IMR-90 (cell line): ENCODE measurements at regions not wholly inside any gene's neighbourhood (a gene's known extent, or its start where the extent isn't known, plus 50 kb on each side); places are given as distances from the start of the nearest gene placed in this dataset.

ENCODE experiments used
- ATAC-seq: fragments of 200-7000 bp; cut with Tn5 transposase; 2 replicates; pipeline ENCODE4 v1.9.1; 2020; ENCODE audit warnings: low read depth, mild to moderate bottlenecking, moderate library complexity
- BruUV-seq: library from RNA; stranded (reverse); fragments of 400-500 nt; replicated peaks from 2 replicates; lab custom pipeline; 2021; lab: Mats Ljungman, UMichigan
- CTCF ChIA-PET: fragments of 300-600 bp; formaldehyde crosslinking; extraction: SDS; loops from one replicate; lab custom pipeline; 2021; ENCODE audit warnings: antibody characterized with exemption; lab: Yijun Ruan, JAX
- POLR2A ChIA-PET: fragments of 300-600 bp; sonication (Branson Sonifier 250); formaldehyde crosslinking; loops from one replicate; lab custom pipeline; 2022; ENCODE audit warnings: antibody characterized with exemption; ENCODE audit not compliant: unreplicated experiment; lab: Charles Lee
- DNase-seq: peaks from one replicate; pipeline ENCODE4 v3.0.0; 2013
- H2AFZ ChIP-seq: replicated peaks from 2 replicates; pipeline ENCODE3; 2013; ENCODE audit warnings: low read length, mild to moderate bottlenecking; ENCODE audit not compliant: poor library complexity
- H2AK5ac ChIP-seq: 2 replicates; pipeline ENCODE4 v1.6.1; 2013; ENCODE audit warnings: low read depth, low read length, inconsistent platforms
- H2AK9ac ChIP-seq: replicated peaks from 2 replicates; pipeline ENCODE3; 2013; ENCODE audit warnings: mild to moderate bottlenecking, low read depth, low read length, moderate library complexity; ENCODE audit not compliant: poor library complexity
- H2BK120ac ChIP-seq: 2 replicates; pipeline ENCODE4 v1.6.1; 2013; ENCODE audit warnings: low read depth, low read length, inconsistent platforms
- H2BK15ac ChIP-seq: 3 replicates; pipeline ENCODE4 v1.6.1; 2013; ENCODE audit warnings: low read depth, low read length, inconsistent platforms
- H2BK20ac ChIP-seq: 2 replicates; pipeline ENCODE4 v1.6.1; 2013; ENCODE audit warnings: low read depth, mild to moderate bottlenecking, inconsistent platforms, low read length, moderate library complexity
- H2BK5ac ChIP-seq: 2 replicates; pipeline ENCODE4 v1.6.1; 2013; ENCODE audit warnings: mild to moderate bottlenecking, low read depth, low read length, inconsistent platforms; ENCODE audit not compliant: poor library complexity, severe bottlenecking
- H3K14ac ChIP-seq: replicated peaks from 2 replicates; pipeline ENCODE4 v1.6.1; 2013; ENCODE audit warnings: low read depth, low read length, inconsistent platforms
- H3K18ac ChIP-seq: 2 replicates; pipeline ENCODE4 v1.6.1; 2013; ENCODE audit warnings: low read depth, low read length, control low read depth
- H3K23ac ChIP-seq: 2 replicates; pipeline ENCODE4 v1.6.1; 2013; ENCODE audit warnings: low read depth, low read length, inconsistent platforms
- H3K27ac ChIP-seq: 2 replicates; pipeline ENCODE4 v1.5.1; 2013; ENCODE audit warnings: mild to moderate bottlenecking, control low read depth, low read length; ENCODE audit not compliant: insufficient read depth
- H3K27me3 ChIP-seq: 2 replicates; pipeline ENCODE4 v1.6.1; 2013; ENCODE audit warnings: low read length; ENCODE audit not compliant: control insufficient read depth, insufficient read depth
- H3K36me3 ChIP-seq: 2 replicates; pipeline ENCODE4 v1.6.1; 2013; ENCODE audit warnings: low read length, mixed read lengths; ENCODE audit not compliant: control insufficient read depth, insufficient read depth
- H3K4ac ChIP-seq: 2 replicates; pipeline ENCODE4 v1.6.1; 2013; ENCODE audit warnings: low read depth, low read length, inconsistent platforms
- H3K4me1 ChIP-seq: 2 replicates; pipeline ENCODE4 v1.6.1; 2013; ENCODE audit warnings: low read length, mixed read lengths; ENCODE audit not compliant: control insufficient read depth, insufficient read depth
- H3K4me2 ChIP-seq: 2 replicates; pipeline ENCODE4 v1.6.1; 2013; ENCODE audit warnings: low read depth, mild to moderate bottlenecking, control low read depth, low read length, moderate library complexity
- H3K4me3 ChIP-seq: 2 replicates; pipeline ENCODE4 v1.5.1; 2013; ENCODE audit warnings: low read depth, mild to moderate bottlenecking, control low read depth, low read length, moderate library complexity; ENCODE audit not compliant: insufficient read depth
- H3K56ac ChIP-seq: 2 replicates; pipeline ENCODE4 v1.6.1; 2013; ENCODE audit warnings: low read length, inconsistent platforms; ENCODE audit not compliant: insufficient read depth; ENCODE audit errors: extremely low read depth
- H3K79me1 ChIP-seq, 2 experiments: 2 replicates each; pipeline ENCODE4 v1.6.1; 2013; ENCODE audit warnings: low read length in 2 of 2, inconsistent platforms in 1 of 2, low read depth in 1 of 2
- H3K9ac ChIP-seq: 2 replicates; pipeline ENCODE4 v1.6.1; 2013; ENCODE audit warnings: low read depth, low read length, control low read depth
- H3K9me1 ChIP-seq: 2 replicates; pipeline ENCODE4 v1.6.1; 2013; ENCODE audit warnings: low read length, inconsistent platforms; ENCODE audit not compliant: insufficient read depth
- H3K9me3 ChIP-seq: 2 replicates; pipeline ENCODE4 v1.6.1; 2013; ENCODE audit warnings: low read length; ENCODE audit not compliant: control insufficient read depth, insufficient read depth
- H4K20me1 ChIP-seq: 2 replicates; pipeline ENCODE4 v1.6.1; 2013; ENCODE audit warnings: low read length, inconsistent platforms; ENCODE audit not compliant: insufficient read depth
- H4K5ac ChIP-seq: 2 replicates; pipeline ENCODE4 v1.6.1; 2013; ENCODE audit warnings: mild to moderate bottlenecking, low read depth, low read length, control low read depth
- H4K8ac ChIP-seq, 2 experiments: 2 replicates each; pipeline ENCODE4 v1.6.1; 2013; ENCODE audit warnings: low read depth in 2 of 2, low read length in 2 of 2, control low read depth in 1 of 2, inconsistent platforms in 1 of 2
- H4K91ac ChIP-seq: 2 replicates; pipeline ENCODE4 v1.6.1; 2013; ENCODE audit warnings: low read depth, low read length, inconsistent platforms; ENCODE audit not compliant: insufficient read depth
- BHLHE40 ChIP-seq: fragments of 150-350 bp; IDR thresholded peaks from 2 replicates; pipeline ENCODE4 v1.6.1; 2016; ENCODE audit warnings: mild to moderate bottlenecking, low read depth, low read length
- POLR2A ChIP-seq: IDR thresholded peaks from 2 replicates; pipeline ENCODE4 v1.6.1; 2012; ENCODE audit warnings: mild to moderate bottlenecking, low read depth, low read length
- RFX5 ChIP-seq: IDR thresholded peaks from 2 replicates; pipeline ENCODE4 v1.8.0; 2012; ENCODE audit warnings: low read depth, mild to moderate bottlenecking, low read length, moderate library complexity
- dilution Hi-C: fragments of 300-500 bp; cut with HindIII; formaldehyde crosslinking; loops from one replicate; pipeline ENCODE4 v1.14.3; 2018; ENCODE audit warnings: low sequenced_read_pairs; ENCODE audit not compliant: unreplicated experiment
- in situ Hi-C: fragments of 300-500 bp; cut with MboI; formaldehyde crosslinking; loops from 3 replicates; pipeline ENCODE4 v1.14.3; 2019; ENCODE audit warnings: low sequenced_read_pairs, inconsistent platforms, mixed read lengths
- intact Hi-C: fragments of 100-400 bp; cut with micrococcal nuclease; formaldehyde crosslinking; loops from 2 replicates; pipeline ENCODE4 v1.10.0; 2022

GRCh38 chr3:193824365-193824764 is 231.4 kb downstream of the OPA1 start:
- H3K14ac ChIP-seq = no peak overlapping the region
- dilution Hi-C loops = no loop called here
- no peak overlapping the region for H3K56ac ChIP-seq
- H4K5ac ChIP-seq = no peak overlapping the region
- no peaks in the 10 kb centered on the region for H3K4me1 ChIP-seq
- no peaks in the 10 kb centered on the region for H3K36me3 ChIP-seq
- no peaks in the 10 kb centered on the region for H4K20me1 ChIP-seq
- TF ChIP-seq RFX5 (no peak), POLR2A (no peak), BHLHE40 (no peak)
- H3K18ac ChIP-seq = no peak overlapping the region
- in situ Hi-C loops = no loop called here
- CTCF ChIA-PET = no interaction called here
- no peak overlapping the region for H3K4me2 ChIP-seq
- intact Hi-C loops = no loop called here
- no peak overlapping the region for H4K91ac ChIP-seq
- no peak overlapping the region for H3K4ac ChIP-seq
- H2AK9ac ChIP-seq = no peak overlapping the region
- H3K27me3 ChIP-seq = peaks cover 26% of the 10 kb centered on the region
- no peak for DNase-seq
- H3K9ac ChIP-seq = no peak overlapping the region
- no peaks in the 10 kb centered on the region for H3K79me1 ChIP-seq
- H2BK15ac ChIP-seq = no peak overlapping the region
- no peaks in the 10 kb centered on the region for H3K9me1 ChIP-seq
- H3K4me3 ChIP-seq = no peak overlapping the region
- H4K8ac ChIP-seq = no peak overlapping the region
- H2BK120ac ChIP-seq = no peak overlapping the region
- H2AK5ac ChIP-seq = no peak overlapping the region
- no peak for ATAC-seq
- no peak overlapping the region for H2BK5ac ChIP-seq
- no peak overlapping the region for H2AFZ ChIP-seq
- H3K23ac ChIP-seq = no peak overlapping the region
- H3K27ac ChIP-seq = no peak overlapping the region
- no peaks in the 10 kb centered on the region for H3K9me3 ChIP-seq
- H2BK20ac ChIP-seq = no peak overlapping the region
- no TSS peak for BruUV-seq
- POLR2A ChIA-PET = no interaction called here
